SK-N-SH (cell line): ENCODE measurements at regions not wholly inside any gene's neighbourhood (a gene's known extent, or its start where the extent isn't known, plus 50 kb on each side); places are given as distances from the start of the nearest gene placed in this dataset.

Experiments
- CTCF ChIP-seq: fragments of 200-600 bp; sonication (generic); IDR thresholded peaks from 2 replicates; pipeline ENCODE4 v1.6.1; 2017; ENCODE audit warnings: antibody characterized with exemption, mild to moderate bottlenecking, moderate library complexity
- EP300 ChIP-seq, 2 experiments: IDR thresholded peaks; 2 replicates each; pipeline versions ENCODE4 v1.4.0 to v1.6.1; 2012; ENCODE audit warnings: borderline replicate concordance in 1 of 2, low read depth in 1 of 2, low read length in 1 of 2
- POLR2AphosphoS5 ChIP-seq: IDR thresholded peaks from 2 replicates; pipeline ENCODE4 v1.6.1; 2012; ENCODE audit warnings: low read depth, low read length
- TAF1 ChIP-seq: IDR thresholded peaks from 2 replicates; pipeline ENCODE4 v1.6.1; 2012; ENCODE audit warnings: low read depth, mild to moderate bottlenecking, low read length, moderate library complexity, borderline replicate concordance
- YY1 ChIP-seq: IDR thresholded peaks from 2 replicates; pipeline ENCODE4 v1.4.0; 2012; ENCODE audit warnings: low read depth, mild to moderate bottlenecking
- TF ChIP-seq, protein P1 (sequence below): IDR thresholded peaks from 2 replicates; pipeline ENCODE4 v1.4.0; 2012; ENCODE audit warnings: low read depth
- TF ChIP-seq, protein P2 (sequence below): fragments of 150-350 bp; IDR thresholded peaks from 2 replicates; pipeline ENCODE4 v1.6.1; 2017; ENCODE audit warnings: antibody characterized with exemption, low read length, low read depth, borderline replicate concordance

- TF ChIP-seq CTCF (no peak), YY1 (no peak), EP300 (IDR thresholded peaks at IDR 0.05; ENCODE audit: borderline replicate concordance in 1 of 2, low read depth in 1 of 2, low read length in 1 of 2) (no peak), TAF1 (no peak), POLR2AphosphoS5 (no peak)
- TF ChIP-seq, protein P1, sequence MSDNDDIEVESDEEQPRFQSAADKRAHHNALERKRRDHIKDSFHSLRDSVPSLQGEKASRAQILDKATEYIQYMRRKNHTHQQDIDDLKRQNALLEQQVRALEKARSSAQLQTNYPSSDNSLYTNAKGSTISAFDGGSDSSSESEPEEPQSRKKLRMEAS, result no peak
- TF ChIP-seq, protein P2, sequence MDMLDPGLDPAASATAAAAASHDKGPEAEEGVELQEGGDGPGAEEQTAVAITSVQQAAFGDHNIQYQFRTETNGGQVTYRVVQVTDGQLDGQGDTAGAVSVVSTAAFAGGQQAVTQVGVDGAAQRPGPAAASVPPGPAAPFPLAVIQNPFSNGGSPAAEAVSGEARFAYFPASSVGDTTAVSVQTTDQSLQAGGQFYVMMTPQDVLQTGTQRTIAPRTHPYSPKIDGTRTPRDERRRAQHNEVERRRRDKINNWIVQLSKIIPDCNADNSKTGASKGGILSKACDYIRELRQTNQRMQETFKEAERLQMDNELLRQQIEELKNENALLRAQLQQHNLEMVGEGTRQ, result no peak
Measured at GRCh38 chr7:70994176-70994575, 137.8 kb upstream of the GALNT17 start.
